Activated naive CD4-positive, alpha-beta T cell treated with anti-CD3 and anti-CD28 coated beads, Interleukin-2, amount 50 U/mL, for 72 hours (primary cell): ENCODE measurements at regions not wholly inside any gene's neighbourhood (a gene's known extent, or its start where the extent isn't known, plus 50 kb on each side); places are given as distances from the start of the nearest gene placed in this dataset.
"Not testable (repeated sequence)": the region's sequence is repeated elsewhere in the genome, so short reads cannot be mapped to it uniquely, and the experiment has no call there.

Experiments
- ATAC-seq, 2 donors: fragments of 150-1000 bp; cut with Tn5 transposase; 2 replicates each; pipeline ENCODE4 v1.10.0; 2021; ENCODE audit warnings: mild to moderate bottlenecking in 2 of 2, moderate library complexity in 2 of 2
- DNase-seq, 2 donors: peaks; one replicate each; pipeline ENCODE4 v3.0.0; 2021 to 2022; ENCODE audit warnings: low spot score in 2 of 2
- H3K27ac Mint-ChIP-seq, 2 donors: one replicate each; pipeline ENCODE4 v1.8.0; 2022; ENCODE audit warnings: mild to moderate bottlenecking in 2 of 2, mixed read lengths in 2 of 2
- H3K36me3 Mint-ChIP-seq, 2 donors: one replicate each; pipeline ENCODE4 v1.8.0; 2022; ENCODE audit warnings: mixed read lengths in 2 of 2
- H3K9me3 Mint-ChIP-seq, 2 donors: one replicate each; pipeline ENCODE4 v1.8.0; 2022; ENCODE audit warnings: mixed read lengths in 2 of 2

DNA sequence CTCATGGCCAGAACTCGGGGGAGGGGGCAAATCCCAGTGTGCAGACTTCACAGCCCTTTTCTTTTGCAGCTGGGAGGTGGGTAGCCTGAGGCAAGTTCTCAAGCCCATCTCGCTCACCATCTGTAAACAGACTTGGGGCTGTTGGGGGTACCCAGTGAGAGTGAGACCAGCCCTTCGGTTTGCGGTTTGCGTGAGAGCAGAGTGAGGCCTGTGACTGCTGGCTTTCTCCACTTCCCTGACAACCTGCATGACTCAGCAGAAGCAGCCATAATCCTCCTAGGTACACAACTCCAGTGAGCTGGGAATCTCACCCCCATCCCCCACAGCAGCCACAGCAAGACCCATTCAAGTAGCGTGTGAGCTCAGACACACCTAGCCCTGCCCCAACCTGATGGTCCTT, 114.5 kb upstream of the RPRM start:
- not testable (repeated sequence) for DNase-seq, H3K27ac Mint-ChIP-seq, H3K36me3 Mint-ChIP-seq, ATAC-seq
- H3K9me3 Mint-ChIP-seq, result peaks cover 8 to 22% of the 10 kb centered on the region in 2 donors

- Mint-ChIP-seq H3K27ac (no peak overlapping the region), H3K36me3 (peaks cover 0 to 4% of the 10 kb centered on the region in 2 donors), H3K9me3 (peaks cover 0 to 18% of the 10 kb centered on the region in 2 donors)
- ATAC-seq (no peak), DNase-seq (no peak)
These were observed 117.4 kb upstream of the RPRM start for GRCh38 chr2:153595939-153596338.

DNA sequence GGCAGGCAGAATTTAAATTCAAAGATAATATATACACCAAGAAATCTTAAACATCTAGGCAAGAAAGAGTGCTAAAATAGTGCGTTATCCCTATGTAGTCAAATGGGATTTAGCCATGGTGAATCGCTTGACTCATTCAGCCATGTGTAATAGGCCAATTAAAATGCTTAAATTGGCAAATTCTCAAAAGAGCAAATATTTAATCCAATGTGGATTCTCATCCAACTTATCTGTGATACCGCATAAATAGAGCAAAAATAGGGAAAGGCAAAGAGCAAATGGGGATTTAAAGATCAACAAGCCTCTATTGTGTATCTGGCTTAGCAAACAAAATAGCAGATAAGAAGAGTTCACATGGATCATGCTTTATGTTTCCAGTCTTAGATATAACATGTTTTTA, 123.2 kb upstream of the RPRM start:
- ATAC-seq, result no peak
- Mint-ChIP-seq H3K9me3 (peaks cover 8 to 10% of the 10 kb centered on the region in 2 donors), H3K27ac (no peak overlapping the region), H3K36me3 (no peaks in the 10 kb centered on the region)
- no peak for DNase-seq

DNA sequence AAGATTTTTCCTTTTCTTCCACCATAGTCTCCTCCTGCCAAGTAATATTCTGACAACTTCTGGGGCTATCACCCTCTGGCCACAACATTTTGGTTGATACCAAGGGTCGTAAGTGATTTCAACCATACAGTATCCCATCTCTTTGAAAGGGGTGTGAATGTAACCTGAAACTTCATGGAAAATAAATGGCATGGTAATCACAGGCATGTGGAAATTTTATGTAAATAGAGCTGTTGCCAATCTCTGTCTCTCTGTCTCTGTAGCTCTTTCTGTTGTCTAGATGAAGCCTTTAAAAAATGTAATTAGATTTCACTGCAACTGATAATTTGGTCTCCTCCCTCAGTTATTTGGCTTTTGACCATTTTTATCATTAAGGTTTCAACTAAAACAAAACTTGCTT, 125.6 kb upstream of the RPRM start:
- no peak for DNase-seq
- Mint-ChIP-seq H3K9me3 (peaks cover 10 to 12% of the 10 kb centered on the region in 2 donors), H3K36me3 (no peaks in the 10 kb centered on the region), H3K27ac (no peak overlapping the region)
- ATAC-seq, result no peak

- DNase-seq (no peak), ATAC-seq (no peak)
- H3K9me3 Mint-ChIP-seq, result peaks cover 9 to 17% of the 10 kb centered on the region in 2 donors
- H3K27ac Mint-ChIP-seq, result no peak overlapping the region
- no peaks in the 10 kb centered on the region for H3K36me3 Mint-ChIP-seq
These were observed 128.1 kb upstream of the RPRM start for GRCh38 chr2:153606623-153607022.

DNA sequence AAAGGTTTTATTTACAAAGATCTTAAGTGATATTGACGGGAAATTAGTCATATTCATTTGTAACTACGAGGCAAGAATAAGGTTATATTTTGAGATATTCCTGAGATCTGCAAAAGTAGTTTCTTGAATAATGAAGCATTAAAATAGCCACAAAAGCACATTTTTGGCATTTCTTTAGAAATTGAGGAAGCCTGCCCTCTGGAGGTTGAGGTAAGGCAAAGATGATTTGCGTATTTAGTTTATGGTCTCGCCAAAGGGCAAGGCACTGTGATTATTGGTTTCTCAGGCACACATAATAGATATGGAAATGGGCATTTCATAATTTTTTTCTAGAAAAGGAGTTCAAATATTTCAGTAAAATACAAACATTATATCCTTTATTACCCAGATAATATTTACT, 143.7 kb upstream of the RPRM start:
- DNase-seq (no peak), ATAC-seq (no peak)
- H3K27ac Mint-ChIP-seq, result no peak overlapping the region
- no peaks in the 10 kb centered on the region for H3K36me3 Mint-ChIP-seq
- H3K9me3 Mint-ChIP-seq, result peaks cover 13 to 25% of the 10 kb centered on the region in 2 donors

- no peak overlapping the region for H3K27ac Mint-ChIP-seq
- no peak for ATAC-seq
- no peak for DNase-seq
- no peaks in the 10 kb centered on the region for H3K36me3 Mint-ChIP-seq
- H3K9me3 Mint-ChIP-seq, result peaks cover 5 to 20% of the 10 kb centered on the region in 2 donors
These were observed 144.5 kb upstream of the RPRM start for GRCh38 chr2:153623020-153623419.

GRCh38 chr2:153626676-153627075, 148.1 kb upstream of the RPRM start:
- ATAC-seq (no peak), DNase-seq (no peak)
- no peaks in the 10 kb centered on the region for H3K9me3 Mint-ChIP-seq
- no peaks in the 10 kb centered on the region for H3K36me3 Mint-ChIP-seq
- H3K27ac Mint-ChIP-seq, result no peak overlapping the region

GRCh38 chr2:153635494-153635893, 156.9 kb upstream of the RPRM start:
- Mint-ChIP-seq H3K36me3 (peaks cover 0 to 13% of the 10 kb centered on the region in 2 donors), H3K9me3 (peaks cover 20 to 25% of the 10 kb centered on the region in 2 donors), H3K27ac (no peak overlapping the region)
- ATAC-seq (no peak), DNase-seq (no peak)

GRCh38 chr2:153641046-153641445, 162.5 kb upstream of the RPRM start:
- Mint-ChIP-seq H3K36me3 (peaks cover 0 to 13% of the 10 kb centered on the region in 2 donors), H3K9me3 (peaks cover 20 to 25% of the 10 kb centered on the region in 2 donors), H3K27ac (no peak overlapping the region)
- ATAC-seq (no peak), DNase-seq (no peak)

DNA sequence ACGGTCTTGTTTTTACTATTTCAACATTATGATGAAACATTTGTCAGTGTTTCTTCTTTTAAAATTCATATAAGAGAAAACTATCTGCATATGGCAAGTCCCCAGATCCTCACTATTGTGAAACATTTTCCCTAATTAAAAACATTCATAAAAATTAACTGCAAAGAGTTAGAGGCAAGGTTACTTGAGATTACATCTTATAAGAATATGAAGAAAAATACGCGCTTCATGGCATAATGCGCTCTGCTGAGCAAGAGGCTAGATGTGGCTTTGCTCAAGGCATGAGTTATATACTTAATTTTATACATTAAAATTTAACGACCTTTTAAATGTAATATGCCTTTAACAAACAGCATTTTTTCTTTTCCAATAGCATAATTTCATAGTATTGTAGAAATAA, 166.4 kb upstream of the RPRM start:
- Mint-ChIP-seq H3K27ac (no peak overlapping the region), H3K36me3 (no peaks in the 10 kb centered on the region), H3K9me3 (peaks cover 3 to 6% of the 10 kb centered on the region in 2 donors)
- ATAC-seq (no peak), DNase-seq (no peak)

DNA sequence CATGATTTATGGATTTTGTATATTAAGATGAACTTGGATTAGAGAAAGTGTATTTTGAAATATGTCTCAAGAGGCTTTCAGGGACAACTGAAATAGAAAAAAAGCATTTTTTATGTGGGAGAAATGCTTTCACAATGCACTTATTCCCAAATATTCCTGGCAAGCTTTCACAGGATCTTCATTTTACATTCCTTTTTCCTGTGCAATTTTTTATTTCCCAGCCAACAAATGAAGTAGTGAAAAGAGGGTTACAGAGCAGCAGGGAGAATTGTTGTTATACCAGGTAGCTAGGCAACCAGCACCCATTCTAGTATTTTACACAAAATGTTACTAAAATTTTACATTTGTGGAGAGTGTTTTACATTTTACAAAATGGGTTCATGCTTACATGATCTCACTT, 167.0 kb upstream of the RPRM start:
- Mint-ChIP-seq H3K9me3 (peaks cover 0 to 6% of the 10 kb centered on the region in 2 donors), H3K27ac (no peak overlapping the region), H3K36me3 (no peaks in the 10 kb centered on the region)
- DNase-seq (no peak), ATAC-seq (no peak)

- peaks cover 8 to 13% of the 10 kb centered on the region in 2 donors for H3K9me3 Mint-ChIP-seq
- no peak overlapping the region for H3K27ac Mint-ChIP-seq
- H3K36me3 Mint-ChIP-seq, result no peaks in the 10 kb centered on the region
- DNase-seq (no peak), ATAC-seq (no peak)
These were observed 179.1 kb upstream of the RPRM start for GRCh38 chr2:153657651-153658050.

DNA sequence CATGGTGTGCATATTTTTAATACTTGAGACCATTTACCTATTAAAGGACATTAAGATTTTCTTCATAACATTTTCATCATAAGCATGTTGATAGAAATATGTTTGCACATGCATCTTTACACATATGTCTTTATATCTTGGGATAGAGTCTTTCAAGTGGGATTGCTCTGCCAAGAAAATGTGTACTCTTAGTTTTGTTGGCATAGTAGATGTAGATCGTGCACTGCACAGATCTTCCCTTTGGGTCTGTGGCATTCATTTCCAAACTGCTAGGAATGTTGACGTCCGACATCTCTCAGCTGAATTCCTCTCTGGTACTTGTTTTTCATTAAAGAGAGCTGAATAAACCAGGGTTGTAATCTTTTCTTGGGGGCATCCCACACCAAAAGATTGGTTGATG, 183.2 kb upstream of the RPRM start:
- Mint-ChIP-seq H3K9me3 (peaks cover 4 to 18% of the 10 kb centered on the region in 2 donors), H3K36me3 (peaks cover 0 to 5% of the 10 kb centered on the region in 2 donors), H3K27ac (no peak overlapping the region)
- ATAC-seq, result no peak
- DNase-seq, result no peak

DNA sequence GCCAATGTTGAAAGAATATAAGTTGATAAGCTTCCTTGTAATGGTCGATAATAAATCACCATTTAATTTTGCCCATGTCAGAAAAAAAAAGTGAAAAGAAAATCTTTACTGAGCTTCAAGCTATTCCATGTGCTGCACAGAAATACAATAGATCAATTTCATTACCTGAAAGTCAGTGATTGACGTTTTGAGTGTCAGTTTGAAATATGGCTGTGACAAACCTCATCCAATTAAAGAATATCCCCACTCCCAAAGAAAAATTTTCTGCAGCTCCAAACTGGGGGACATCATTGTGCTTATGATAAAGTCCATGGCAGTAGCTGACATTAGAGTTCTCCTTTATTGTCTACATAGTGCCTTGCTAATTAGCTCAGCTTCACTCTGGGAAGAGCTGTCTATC, 184.8 kb upstream of the RPRM start:
- H3K27ac Mint-ChIP-seq, result no peak overlapping the region
- peaks cover 0 to 5% of the 10 kb centered on the region in 2 donors for H3K36me3 Mint-ChIP-seq
- no peak for ATAC-seq
- no peak for DNase-seq
- peaks cover 0 to 11% of the 10 kb centered on the region in 2 donors for H3K9me3 Mint-ChIP-seq

DNA sequence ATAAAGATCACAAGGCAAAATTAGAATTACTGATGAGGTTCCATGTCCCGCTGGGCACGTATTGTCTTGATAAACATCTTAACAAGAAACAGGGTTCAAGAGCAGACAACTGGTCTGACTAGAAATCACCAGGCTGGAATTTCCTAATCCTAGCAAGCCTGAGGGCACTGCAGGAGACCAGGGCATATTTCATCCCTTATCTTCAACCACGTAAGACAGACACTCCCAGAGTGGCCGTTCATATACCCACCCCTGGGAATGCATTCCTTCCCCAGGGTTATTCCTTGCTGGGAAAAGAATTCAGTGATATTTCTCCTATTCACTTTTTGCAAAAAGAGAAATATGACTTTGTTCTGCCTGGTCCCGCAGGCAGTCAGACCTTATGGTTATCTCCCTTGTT, 185.4 kb upstream of the RPRM start:
- not testable (repeated sequence) for ATAC-seq, DNase-seq, H3K36me3 Mint-ChIP-seq, H3K27ac Mint-ChIP-seq
- H3K9me3 Mint-ChIP-seq, result peaks cover 0 to 11% of the 10 kb centered on the region in 2 donors

GRCh38 chr2:153667475-153667874, 188.9 kb upstream of the RPRM start:
- ATAC-seq, result no peak
- Mint-ChIP-seq H3K27ac (no peak overlapping the region), H3K9me3 (peaks cover 10 to 28% of the 10 kb centered on the region in 2 donors), H3K36me3 (peaks cover 0 to 18% of the 10 kb centered on the region in 2 donors)
- no peak for DNase-seq

GRCh38 chr2:153668923-153669322, 190.4 kb upstream of the RPRM start:
- H3K36me3 Mint-ChIP-seq, result peaks cover 0 to 20% of the 10 kb centered on the region in 2 donors
- no peak for DNase-seq
- peaks cover 17 to 33% of the 10 kb centered on the region in 2 donors for H3K9me3 Mint-ChIP-seq
- no peak overlapping the region for H3K27ac Mint-ChIP-seq
- no peak for ATAC-seq

DNA sequence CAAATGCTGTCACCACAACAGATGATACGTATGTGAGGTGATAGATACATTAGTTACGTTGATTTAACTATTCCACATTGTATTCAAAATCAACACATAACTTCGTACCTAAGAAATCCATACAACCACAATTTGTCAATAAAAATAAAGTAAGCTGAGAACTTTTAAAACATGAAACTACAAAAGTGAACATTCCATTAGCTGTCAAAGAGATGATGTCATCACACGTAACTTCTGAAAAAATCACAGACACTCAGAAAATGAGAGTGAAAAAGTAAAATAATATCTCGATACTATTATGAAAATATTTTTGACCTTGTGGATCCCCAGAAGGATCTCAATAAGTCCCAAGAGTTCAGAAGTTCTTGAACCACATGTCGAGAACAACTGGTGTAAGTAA, 161.6 kb upstream of the GALNT13 start:
- Mint-ChIP-seq H3K27ac (no peak overlapping the region), H3K36me3 (no peaks in the 10 kb centered on the region), H3K9me3 (peaks cover 7 to 8% of the 10 kb centered on the region in 2 donors)
- no peak for ATAC-seq
- DNase-seq, result no peak
